Upper lobe of left lung (tissue), 6 donors: ENCODE measurements at regions not wholly inside any gene's neighbourhood (a gene's known extent, or its start where the extent isn't known, plus 50 kb on each side); places are given as distances from the start of the nearest gene placed in this dataset.

Experiments used
- ATAC-seq, 2 donors: fragments of 200-7000 bp; cut with Tn5 transposase; one replicate each; pipeline ENCODE4 v1.9.1; 2022; ENCODE audit warnings: mild to moderate bottlenecking in 2 of 2, moderate library complexity in 2 of 2; ENCODE audit not compliant: low FRiP score in 2 of 2
- DNase-seq, 2 donors: peaks; one replicate each; pipeline ENCODE4 v3.0.0-alpha.2; 2019 to 2020
- H3K27ac ChIP-seq, 4 donors: fragments of 200-600 bp; sonication (generic); one replicate each; pipeline ENCODE4 v1.5.1; 2016 to 2019
- H3K27me3 ChIP-seq, 4 donors: fragments of 200-600 bp; sonication (generic); one replicate each; pipeline ENCODE4 v1.5.1; 2017 to 2019
- H3K36me3 ChIP-seq, 4 donors: fragments of 200-600 bp; sonication (generic); one replicate each; pipeline ENCODE4 v1.5.1; 2016 to 2019
- H3K4me1 ChIP-seq, 4 donors: fragments of 200-600 bp; sonication (generic); one replicate each; pipeline ENCODE4 v1.5.1; 2018 to 2019
- H3K4me3 ChIP-seq, 4 donors: fragments of 200-600 bp; sonication (generic); one replicate each; pipeline ENCODE4 v1.5.1; 2017 to 2019; ENCODE audit warnings: mild to moderate bottlenecking in 2 of 4, moderate library complexity in 1 of 4
- H3K9me3 ChIP-seq, 4 donors: fragments of 200-600 bp; sonication (generic); one replicate each; pipeline ENCODE4 v1.5.1; 2018 to 2019
- CTCF ChIP-seq, 6 experiments: fragments of 450-650 bp in 4 of 6; fragments of 200-600 bp in 2 of 6; sonication (generic) in 2 of 6; IDR thresholded peaks; one replicate each; pipeline ENCODE4 v1.5.1; 2016 to 2019; ENCODE audit warnings: antibody characterized with exemption in 6 of 6
- EP300 ChIP-seq, 4 donors: sonication (generic); formaldehyde crosslinking; IDR thresholded peaks; one replicate each; pipeline ENCODE4 v1.5.1; 2017; ENCODE audit warnings: antibody characterized with exemption in 4 of 4, control low read depth in 2 of 4
- POLR2A ChIP-seq, 4 donors: fragments of 450-650 bp; IDR thresholded peaks; one replicate each; pipeline ENCODE4 v1.5.1; 2016 to 2017; ENCODE audit warnings: antibody characterized with exemption in 4 of 4, mild to moderate bottlenecking in 2 of 4
- POLR2AphosphoS5 ChIP-seq, 2 donors: sonication (generic); formaldehyde crosslinking; IDR thresholded peaks; one replicate each; pipeline ENCODE4 v1.5.1; 2017; ENCODE audit warnings: antibody characterized with exemption in 2 of 2
- WGBS, 2 donors: methylation state at CpG; one replicate each; pipeline ENCODE4 v1.1.5; 2017 to 2018; 5-methylcytosine and 5-hydroxymethylcytosine counted together
- donor health status: DM: no; HTN: no; CAD: no; lungs with moderate emphysema.
- donor health status: DM: no; HTN: yes; CAD: no; lungs with severe emphysema.

GRCh38 chr2:219912491-219912921 lies 285.1 kb downstream of the SLC4A3 start:
- Histone ChIP-seq H3K9me3 (no peaks in the 10 kb centered on the region), H3K4me3 (no peak overlapping the region), H3K4me1 (no peaks in the 10 kb centered on the region), H3K36me3 (no peaks in the 10 kb centered on the region), H3K27me3 (no peaks in the 10 kb centered on the region), H3K27ac (no peak overlapping the region)
- WGBS, 2 donors, result 27 to 30% methylated on average over 6 to 7 of the region's 7 CpGs
- DNase-seq, result no peak
- peak in 1 of 2 donors; percentile 79 for ATAC-seq
- TF ChIP-seq CTCF (IDR thresholded peaks at IDR 0.05) (peak in 1 of 6 experiments; percentile 15), POLR2A (IDR thresholded peaks at IDR 0.05) (no peak), POLR2AphosphoS5 (IDR thresholded peaks at IDR 0.05) (no peak), EP300 (IDR thresholded peaks at IDR 0.05) (no peak)

GRCh38 chr2:219914577-219914976 lies 287.1 kb downstream of the SLC4A3 start:
- Histone ChIP-seq H3K27ac (no peak overlapping the region), H3K27me3 (no peaks in the 10 kb centered on the region), H3K36me3 (no peaks in the 10 kb centered on the region), H3K4me1 (no peaks in the 10 kb centered on the region), H3K4me3 (no peak overlapping the region), H3K9me3 (no peaks in the 10 kb centered on the region)
- ATAC-seq, result no peak
- 95 to 100% methylated on average over 1 to 5 of the region's 5 CpGs for WGBS, 2 donors
- no peak for DNase-seq
- TF ChIP-seq CTCF (IDR thresholded peaks at IDR 0.05), result no peak

GRCh38 chr2:219916281-219916680 lies 288.9 kb downstream of the SLC4A3 start:
- H3K9me3 ChIP-seq, result no peaks in the 10 kb centered on the region
- no peaks in the 10 kb centered on the region for H3K27me3 ChIP-seq
- no peaks in the 10 kb centered on the region for H3K36me3 ChIP-seq
- no peaks in the 10 kb centered on the region for H3K4me1 ChIP-seq
- no peak for ATAC-seq
- DNase-seq, result no peak
- no peak for TF ChIP-seq CTCF (IDR thresholded peaks at IDR 0.05)
- no peak for TF ChIP-seq POLR2A (IDR thresholded peaks at IDR 0.05)
- no peak for TF ChIP-seq POLR2AphosphoS5 (IDR thresholded peaks at IDR 0.05)
- no peak for TF ChIP-seq EP300 (IDR thresholded peaks at IDR 0.05)
- H3K4me3 ChIP-seq, result no peak overlapping the region
- no peak overlapping the region for H3K27ac ChIP-seq
- WGBS, 2 donors, result 89 to 94% methylated on average over 6 of the region's 6 CpGs

- Histone ChIP-seq H3K27ac (no peak overlapping the region), H3K9me3 (no peaks in the 10 kb centered on the region), H3K4me1 (no peaks in the 10 kb centered on the region), H3K36me3 (no peaks in the 10 kb centered on the region), H3K27me3 (no peaks in the 10 kb centered on the region), H3K4me3 (no peak overlapping the region)
- ATAC-seq (no peak), DNase-seq (no peak)
- no peak for TF ChIP-seq EP300 (IDR thresholded peaks at IDR 0.05)
- TF ChIP-seq POLR2AphosphoS5 (IDR thresholded peaks at IDR 0.05), result no peak
- WGBS, 2 donors, result 86% methylated on average over 3 of the region's 3 CpGs
Measured at GRCh38 chr2:219916726-219917440, 289.5 kb downstream of the SLC4A3 start.

- H3K4me1 ChIP-seq, result no peaks in the 10 kb centered on the region
- DNase-seq (no peak), ATAC-seq (no peak)
- TF ChIP-seq CTCF (IDR thresholded peaks at IDR 0.05) (no peak), EP300 (IDR thresholded peaks at IDR 0.05) (no peak), POLR2A (IDR thresholded peaks at IDR 0.05) (no peak), POLR2AphosphoS5 (IDR thresholded peaks at IDR 0.05) (no peak)
- H3K4me3 ChIP-seq, result no peak overlapping the region
- no peak overlapping the region for H3K27ac ChIP-seq
- 61 to 73% methylated on average over 3 of the region's 3 CpGs for WGBS, 2 donors
- no peaks in the 10 kb centered on the region for H3K9me3 ChIP-seq
- no peaks in the 10 kb centered on the region for H3K27me3 ChIP-seq
- no peaks in the 10 kb centered on the region for H3K36me3 ChIP-seq
Measured at GRCh38 chr2:219918254-219918653, 290.8 kb downstream of the SLC4A3 start.
